Fibroblast of lung (primary cell): ENCODE measurements at regions not wholly inside any gene's neighbourhood (a gene's known extent, or its start where the extent isn't known, plus 50 kb on each side); places are given as distances from the start of the nearest gene placed in this dataset.

Source experiments
- CTCF ChIP-seq, 2 donors: IDR thresholded peaks in 1 of 2; conservative IDR thresholded peaks in 1 of 2; 1 replicate in 1 of 2; 2 replicates in 1 of 2; pipeline ENCODE4 v1.5.1; 2011 to 2012; ENCODE audit warnings: low read length in 2 of 2, control low read depth in 1 of 2, inconsistent platforms in 1 of 2, low read depth in 1 of 2, mild to moderate bottlenecking in 1 of 2
- EZH2 ChIP-seq: IDR thresholded peaks from 2 replicates; pipeline ENCODE4 v1.5.1; 2012; ENCODE audit warnings: low read length, control low read depth, mild to moderate bottlenecking; ENCODE audit errors: missing control alignments

- TF ChIP-seq CTCF (conservative IDR thresholded peaks at IDR 0.05 in 1 of 2, IDR thresholded peaks at IDR 0.05 in 1 of 2; ENCODE audit: low read depth in 1 of 2, low read length in 2 of 2) (no peak), EZH2 (no peak)
These were observed 78.1 kb upstream of the CCDC190 start for GRCh38 chr1:162939035-162939434.
